HFF-Myc (cell line): ENCODE measurements at regions not wholly inside any gene's neighbourhood (a gene's known extent, or its start where the extent isn't known, plus 50 kb on each side); places are given as distances from the start of the nearest gene placed in this dataset.

Experiments used
- DNase-seq: peaks from one replicate; pipeline ENCODE4 v3.0.0-alpha.2; 2011; ENCODE audit warnings: low read depth; ENCODE audit errors: extremely low read depth
- H3K4me3 ChIP-seq: replicated peaks from 2 replicates; pipeline ENCODE4 v1.5.1; 2011; ENCODE audit warnings: low read depth, mild to moderate bottlenecking, control low read depth, low read length
- CTCF ChIP-seq: IDR thresholded peaks from 2 replicates; pipeline ENCODE4 v1.5.1; 2012; ENCODE audit warnings: mild to moderate bottlenecking, low read depth, low read length, control low read depth; ENCODE audit errors: missing control alignments

GRCh38 chr7:361680-362401 lies 71.9 kb downstream of the FOXL3 start:
- no peak for DNase-seq
- TF ChIP-seq CTCF = no peak
- no peak overlapping the region for H3K4me3 ChIP-seq

GRCh38 chr7:362402-363096 lies 72.6 kb downstream of the FOXL3 start:
- no peak overlapping the region for H3K4me3 ChIP-seq
- no peak for TF ChIP-seq CTCF
- DNase-seq = no peak

GRCh38 chr7:363626-364025 lies 73.7 kb downstream of the FOXL3 start:
- DNase-seq = no peak
- no peak for TF ChIP-seq CTCF
- H3K4me3 ChIP-seq = no peak overlapping the region

- no peak for DNase-seq
- H3K4me3 ChIP-seq = no peak overlapping the region
- no peak for TF ChIP-seq CTCF
These were observed 74.6 kb downstream of the FOXL3 start for GRCh38 chr7:364536-364935.

- TF ChIP-seq CTCF = no peak
- no peak overlapping the region for H3K4me3 ChIP-seq
- DNase-seq = no peak
These were observed 75.6 kb downstream of the FOXL3 start for GRCh38 chr7:365593-365992.

- TF ChIP-seq CTCF = no peak
- no peak for DNase-seq
- H3K4me3 ChIP-seq = no peak overlapping the region
These were observed 76.3 kb downstream of the FOXL3 start for GRCh38 chr7:366161-366803.
